NCI-H82 treated with DMSO at 0.1 percent for 48 hours (cell line): ENCODE measurements at regions not wholly inside any gene's neighbourhood (a gene's known extent, or its start where the extent isn't known, plus 50 kb on each side); places are given as distances from the start of the nearest gene placed in this dataset.
"Not testable (repeated sequence)": the region's sequence is repeated elsewhere in the genome, so short reads cannot be mapped to it uniquely, and the experiment has no call there.

Source experiments
- DNase-seq: peaks from one replicate; lab custom pipeline; 2025; ENCODE audit not compliant: unreplicated experiment; lab: John Stamatoyannopoulos, UW

DNA sequence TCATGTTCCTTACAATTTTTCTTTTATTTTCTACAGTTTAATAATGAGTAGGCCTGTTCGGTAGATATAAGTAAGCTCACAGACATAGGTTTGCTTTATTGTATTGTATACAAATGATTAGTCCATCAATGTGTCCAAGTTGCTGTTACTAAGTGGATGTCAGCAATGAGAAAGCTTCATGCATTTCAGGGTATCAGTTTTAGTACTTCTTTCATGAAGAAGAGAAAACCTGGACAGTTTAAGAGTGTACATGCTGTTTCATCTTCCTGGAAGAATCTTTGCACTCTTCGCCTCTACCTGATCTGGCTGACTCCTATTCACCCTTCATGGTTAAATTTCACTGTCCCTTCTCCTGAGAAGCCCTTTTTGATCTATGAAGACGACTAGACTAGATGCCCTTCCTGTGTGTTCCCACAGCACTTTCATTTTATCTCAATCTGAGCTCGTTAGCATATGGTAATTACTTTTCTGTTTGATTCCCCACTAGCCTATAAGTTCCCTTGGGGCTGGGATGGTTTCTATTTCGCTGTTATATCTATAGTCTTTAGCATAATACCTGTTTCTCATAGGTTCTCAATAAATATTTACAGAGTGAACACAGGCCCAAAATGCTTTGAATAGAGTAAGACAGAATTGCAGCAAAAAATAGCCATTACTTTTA is 70.7 kb downstream of the CETN3 start:
- no peak for DNase-seq

DNA sequence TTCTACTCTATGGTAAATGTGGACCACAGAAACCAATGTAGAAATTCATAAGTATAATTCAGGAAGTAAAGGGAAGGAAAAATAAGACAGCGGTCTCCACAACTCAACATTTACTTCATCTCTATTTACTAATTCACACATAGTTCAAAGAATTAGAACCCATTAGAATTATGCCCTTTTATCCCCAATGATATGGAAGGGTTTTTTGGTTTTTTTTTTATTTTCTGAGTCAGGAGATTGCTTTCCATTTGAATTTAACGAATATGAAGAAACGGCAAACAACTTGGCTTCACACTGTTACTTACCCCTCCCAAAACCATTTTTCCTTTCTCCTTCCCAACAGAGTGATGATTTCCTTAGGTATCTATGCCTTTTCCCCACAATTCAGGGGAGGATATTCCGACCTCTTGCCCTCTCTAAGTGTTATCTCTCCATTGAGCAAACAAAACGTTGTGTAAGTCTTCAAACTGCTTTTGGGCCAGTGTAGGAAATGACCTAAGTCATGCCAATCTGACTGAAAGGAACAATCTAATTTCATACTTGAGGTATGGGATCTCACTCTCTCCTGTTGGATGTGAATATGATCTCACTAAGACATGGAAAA is 72.0 kb downstream of the CETN3 start:
- no peak for DNase-seq

DNA sequence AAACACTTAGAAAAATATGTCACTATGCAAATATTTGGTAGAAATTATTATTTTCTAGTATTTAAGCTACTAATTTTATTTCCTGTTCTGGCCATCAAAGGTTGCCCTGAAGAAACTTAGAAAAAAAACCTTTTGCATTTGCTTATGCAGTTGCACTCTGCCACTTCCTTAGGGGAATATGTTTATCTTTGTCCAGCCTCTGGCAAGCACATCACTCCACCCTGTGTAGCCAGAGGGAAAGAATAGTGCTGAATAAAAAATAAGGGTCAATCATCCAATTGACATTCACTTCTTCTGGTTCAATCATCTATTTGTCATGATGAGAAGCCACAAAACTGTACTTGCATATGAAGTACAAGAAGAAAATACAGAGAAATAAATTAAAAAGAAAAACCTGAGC is 72.8 kb downstream of the CETN3 start:
- DNase-seq = no peak

DNA sequence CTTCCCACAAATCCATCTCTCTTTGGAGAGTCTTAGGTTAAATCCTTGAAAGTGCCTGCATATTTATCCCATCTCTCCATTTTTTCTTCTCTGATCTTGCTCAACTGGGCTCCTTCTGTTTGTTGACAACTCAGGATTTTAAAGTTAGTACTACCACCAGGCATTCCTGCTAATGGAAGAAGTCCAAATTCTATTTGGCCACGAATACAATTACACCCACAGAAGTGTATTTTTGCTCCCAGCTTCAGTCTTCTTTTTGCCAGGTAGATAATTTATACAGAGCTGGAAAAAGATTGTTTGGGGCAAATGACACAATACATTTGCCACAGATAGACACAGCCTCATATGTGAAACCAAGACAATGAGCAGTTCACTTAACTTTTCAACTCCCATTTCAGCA is 74.8 kb downstream of the CETN3 start:
- no peak for DNase-seq

DNA sequence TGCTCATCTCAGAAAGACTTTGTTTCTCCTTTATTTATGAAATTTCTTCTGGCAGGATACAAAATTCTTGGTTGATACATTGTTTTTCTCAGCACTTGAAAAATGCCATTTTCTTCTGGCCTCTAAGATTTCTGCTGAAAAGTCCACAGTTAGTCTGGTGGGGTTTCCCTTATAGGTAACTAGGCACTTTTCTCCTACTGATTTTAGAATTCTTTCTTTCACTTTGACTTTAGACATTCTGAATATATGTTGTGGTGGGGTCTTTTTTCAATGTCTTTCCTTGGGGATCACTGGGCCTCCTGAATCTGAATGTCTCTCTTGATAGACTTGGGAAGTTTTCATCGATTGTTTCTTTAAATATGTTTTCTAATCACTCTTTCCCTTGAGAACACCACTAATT is 79.6 kb downstream of the CETN3 start:
- DNase-seq = no peak

DNA sequence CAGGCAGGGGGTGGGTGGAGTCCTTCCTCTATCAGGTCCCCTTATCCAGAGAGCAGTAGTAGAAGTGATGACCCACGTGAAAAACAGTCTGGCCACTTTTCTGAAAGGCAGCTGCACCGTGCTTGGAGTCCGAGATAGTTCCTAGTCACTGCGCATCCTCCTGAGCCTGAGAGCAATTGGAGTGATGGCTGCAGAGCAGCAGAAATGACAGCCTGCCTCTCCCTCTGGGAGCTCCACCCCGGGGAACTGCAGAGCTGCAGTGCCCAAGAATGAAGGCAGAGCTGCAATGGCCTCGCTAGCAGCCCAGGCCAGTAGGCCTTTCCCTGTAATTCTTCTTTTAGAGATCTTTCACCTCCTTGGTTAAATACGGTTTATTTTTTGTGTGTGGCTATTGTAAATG is 82.6 kb downstream of the CETN3 start:
- DNase-seq = no peak

DNA sequence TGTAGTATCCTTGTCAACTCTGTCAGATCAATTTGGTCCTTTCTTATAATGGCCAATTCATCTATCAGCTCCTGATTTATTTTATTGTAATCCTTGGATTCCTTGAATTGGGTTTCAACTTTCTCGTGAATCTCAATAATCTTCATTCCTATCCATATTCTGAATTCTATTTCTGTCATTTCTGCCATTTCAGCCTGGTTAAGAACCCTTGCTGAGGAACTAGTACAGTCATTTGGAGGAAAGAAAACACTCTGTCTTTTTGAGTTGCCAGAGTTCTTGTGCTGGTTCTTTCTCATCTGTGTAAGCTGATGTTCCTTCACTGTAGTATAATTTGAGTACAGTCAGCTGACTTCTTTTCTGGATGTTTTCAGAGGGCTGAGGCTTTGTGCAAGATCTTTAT is 84.5 kb downstream of the CETN3 start:
- DNase-seq = no peak

DNA sequence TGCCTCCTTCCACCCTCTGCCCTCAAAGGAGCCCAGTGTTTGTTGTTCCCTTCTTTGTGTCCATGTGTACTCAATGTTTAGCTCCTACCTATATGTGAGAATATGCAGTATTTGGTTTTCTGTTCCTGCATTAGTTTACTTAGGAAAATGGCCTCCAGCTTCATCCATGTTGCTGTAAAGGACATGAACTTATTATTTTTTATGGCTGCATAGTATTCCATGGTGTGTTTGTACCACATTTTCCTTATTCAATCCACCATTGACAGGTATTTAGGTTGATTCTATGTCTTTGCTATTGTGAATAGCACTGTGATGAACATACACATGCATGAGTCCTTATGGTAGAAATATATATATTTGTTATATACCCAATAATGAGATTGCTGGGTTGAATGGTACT is 89.2 kb downstream of the CETN3 start:
- not testable (repeated sequence) for DNase-seq

DNA sequence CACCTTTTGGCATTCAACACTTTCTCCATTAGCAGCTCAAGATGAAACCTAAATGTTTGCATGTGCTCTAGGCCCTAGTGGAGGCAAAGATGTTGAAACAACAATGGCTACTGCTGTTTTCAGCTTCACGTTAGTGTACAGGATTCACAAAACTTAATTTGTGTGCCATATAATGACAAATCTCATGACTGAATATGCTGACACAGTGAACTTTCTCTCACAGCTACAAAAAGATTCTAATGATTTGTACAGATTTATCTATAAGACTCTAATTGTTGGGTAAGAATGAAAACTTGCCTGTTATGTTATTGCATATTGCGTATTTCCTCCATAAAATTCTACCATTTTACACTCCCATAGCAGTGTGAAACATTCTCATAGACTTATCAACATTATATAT is 97.5 kb downstream of the CETN3 start:
- DNase-seq = no peak

DNA sequence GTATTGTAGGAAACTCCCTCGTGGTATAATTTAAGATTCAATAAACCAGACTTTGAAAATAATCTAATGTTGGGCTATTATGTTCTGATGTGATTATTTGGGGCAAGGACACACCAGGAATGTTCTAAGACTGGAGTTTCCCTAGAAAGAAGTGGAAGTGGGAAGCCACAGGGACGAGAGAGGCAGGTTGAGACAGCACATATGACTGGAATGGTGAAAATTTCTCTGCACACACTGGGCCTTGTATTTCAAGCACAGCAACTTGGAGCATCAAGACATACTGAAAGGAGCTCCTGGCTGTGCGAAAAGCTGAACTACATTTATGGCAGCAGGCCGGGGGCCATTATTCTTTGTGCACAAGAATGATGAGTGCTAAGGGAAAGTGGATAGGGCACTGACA is 98.2 kb downstream of the CETN3 start:
- no peak for DNase-seq

DNA sequence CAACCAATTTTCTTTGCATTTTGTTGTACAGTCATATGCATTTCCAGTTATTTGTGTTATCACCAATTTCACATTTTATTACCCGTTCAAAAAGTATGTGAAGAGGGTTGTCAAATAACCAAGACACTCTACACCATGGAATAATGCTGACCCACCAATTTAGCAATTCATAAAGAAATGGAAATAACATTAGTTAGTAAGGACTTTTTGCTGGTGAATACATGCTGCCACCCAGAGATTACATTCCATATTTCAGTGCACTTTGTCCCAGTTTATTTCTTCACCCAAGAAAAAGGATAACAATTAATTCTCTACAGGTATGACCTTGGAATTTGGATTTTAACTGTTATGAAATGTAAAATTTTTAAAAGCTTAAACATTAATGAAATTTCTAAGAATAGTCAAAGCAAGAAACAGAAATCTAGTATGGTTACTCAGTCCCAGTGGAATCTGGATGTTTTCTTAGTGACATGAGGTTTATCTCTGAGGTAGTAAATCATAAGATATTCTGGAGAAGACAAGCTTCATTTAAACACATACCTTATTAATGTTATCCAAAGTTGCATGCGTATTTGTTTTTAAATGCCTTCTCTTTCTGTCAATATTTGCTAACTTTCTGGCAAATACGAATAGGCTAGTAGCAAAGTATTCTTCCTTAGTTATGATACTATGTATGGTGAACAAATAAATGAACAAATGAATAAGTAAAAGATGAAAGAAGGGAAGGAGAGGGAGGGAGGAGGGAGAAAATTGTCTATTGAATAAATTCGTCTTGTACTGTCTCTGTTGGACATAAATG is 100.6 kb downstream of the CETN3 start:
- DNase-seq = no peak

DNA sequence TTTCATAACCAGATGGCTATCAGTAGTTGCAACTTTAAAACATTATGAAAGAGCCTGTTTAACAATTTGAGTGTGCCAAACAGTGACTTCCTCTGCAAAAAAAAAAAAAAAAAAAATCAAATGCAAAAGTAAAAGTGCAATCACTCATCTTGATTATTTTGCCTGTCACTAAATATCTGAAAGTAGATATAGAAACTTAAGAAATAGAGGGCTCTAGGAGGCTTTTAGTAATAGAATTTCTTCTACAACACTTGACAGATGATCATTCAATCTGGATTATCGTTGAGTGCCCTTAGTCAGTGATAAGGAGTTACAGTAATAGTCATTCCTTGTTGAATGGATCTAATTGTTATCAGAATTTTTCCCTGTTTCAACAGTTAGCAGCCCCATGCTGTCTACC is 101.8 kb downstream of the CETN3 start:
- no peak for DNase-seq

DNA sequence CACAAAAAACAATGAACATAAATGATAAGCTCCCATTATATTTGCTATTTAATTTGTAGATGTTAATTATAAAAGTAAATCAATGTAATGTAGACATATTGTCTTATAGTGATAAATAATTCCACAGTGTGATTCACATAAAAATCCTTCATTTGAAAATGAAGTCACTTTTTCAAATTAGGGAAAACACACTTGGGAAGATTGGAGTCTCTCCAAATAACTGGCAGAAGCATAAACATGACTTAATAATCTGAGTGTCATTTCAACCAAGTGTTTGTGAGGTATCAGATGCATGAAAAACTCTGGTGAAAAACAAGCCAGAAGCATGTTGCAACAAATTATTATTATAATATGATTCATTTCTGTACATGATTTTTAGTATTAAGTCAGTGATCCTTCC is 102.2 kb downstream of the CETN3 start:
- DNase-seq = no peak

DNA sequence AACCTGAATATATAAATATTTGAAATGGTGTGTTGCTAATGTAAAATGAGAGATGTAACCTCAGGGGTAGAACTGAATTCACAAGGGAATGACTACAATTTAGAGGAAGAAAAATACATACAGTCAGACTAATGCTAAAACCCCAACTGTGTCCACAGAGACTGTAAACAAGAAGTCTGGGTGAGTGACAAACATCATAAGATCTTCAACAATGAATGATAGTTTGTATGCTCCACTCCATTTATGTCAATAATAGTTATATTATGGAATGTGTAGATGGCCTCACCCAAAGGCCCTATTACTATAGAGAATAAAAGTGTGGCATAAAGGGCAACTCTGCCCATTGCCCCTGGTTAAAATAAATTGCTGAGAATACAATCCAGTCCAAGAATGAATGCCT is 102.9 kb downstream of the CETN3 start:
- DNase-seq = no peak

DNA sequence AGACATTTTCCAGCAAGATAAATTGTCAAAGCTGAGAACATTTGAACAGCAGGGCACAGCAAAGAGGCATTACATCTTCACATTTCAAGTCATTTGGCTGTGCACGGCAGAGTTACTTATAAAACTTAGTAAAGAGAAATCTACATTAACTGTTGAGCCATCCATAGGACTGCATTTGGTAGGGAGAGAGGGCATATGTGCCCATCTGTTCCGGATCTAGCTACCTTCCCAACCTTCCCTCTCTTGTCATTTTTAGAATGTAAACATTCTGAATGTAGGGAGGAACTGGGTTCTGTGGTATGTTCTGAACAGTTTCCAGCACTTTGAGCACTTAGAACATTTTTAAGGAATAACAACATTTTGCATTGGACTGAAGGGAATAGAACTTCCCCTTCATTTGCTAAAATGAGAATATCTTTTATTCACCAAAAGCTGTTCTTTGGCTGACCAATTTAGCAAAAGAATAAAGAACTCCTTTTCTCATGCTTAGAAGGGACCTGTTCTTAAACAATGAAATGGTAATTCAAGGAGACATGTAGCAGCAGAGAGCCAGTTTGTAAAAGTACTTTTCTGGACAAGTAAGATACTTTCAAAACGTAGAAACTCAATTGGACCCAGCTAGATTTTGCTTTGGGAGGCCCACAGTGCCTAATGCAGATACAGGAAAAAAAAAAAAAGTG is 104.4 kb downstream of the CETN3 start:
- no peak for DNase-seq

DNA sequence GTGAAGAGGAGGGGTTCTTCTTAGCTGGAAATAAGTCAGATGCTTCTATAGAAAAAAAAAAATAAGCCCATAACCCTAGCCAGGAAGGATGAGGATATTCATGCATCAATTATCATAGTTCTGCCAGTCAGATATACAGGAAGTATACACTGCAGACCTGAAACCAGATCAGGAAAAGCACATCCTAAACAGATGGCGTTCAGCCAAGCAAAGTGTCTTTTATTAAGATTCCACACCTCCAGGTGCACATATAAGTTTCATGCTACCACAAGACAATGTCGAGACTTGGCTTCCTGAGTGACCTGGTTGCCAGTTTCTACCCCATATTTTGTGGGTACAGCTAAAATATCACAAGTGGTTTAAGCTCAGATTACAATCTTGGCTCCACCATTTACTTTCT is 108.3 kb downstream of the CETN3 start:
- no peak for DNase-seq

DNA sequence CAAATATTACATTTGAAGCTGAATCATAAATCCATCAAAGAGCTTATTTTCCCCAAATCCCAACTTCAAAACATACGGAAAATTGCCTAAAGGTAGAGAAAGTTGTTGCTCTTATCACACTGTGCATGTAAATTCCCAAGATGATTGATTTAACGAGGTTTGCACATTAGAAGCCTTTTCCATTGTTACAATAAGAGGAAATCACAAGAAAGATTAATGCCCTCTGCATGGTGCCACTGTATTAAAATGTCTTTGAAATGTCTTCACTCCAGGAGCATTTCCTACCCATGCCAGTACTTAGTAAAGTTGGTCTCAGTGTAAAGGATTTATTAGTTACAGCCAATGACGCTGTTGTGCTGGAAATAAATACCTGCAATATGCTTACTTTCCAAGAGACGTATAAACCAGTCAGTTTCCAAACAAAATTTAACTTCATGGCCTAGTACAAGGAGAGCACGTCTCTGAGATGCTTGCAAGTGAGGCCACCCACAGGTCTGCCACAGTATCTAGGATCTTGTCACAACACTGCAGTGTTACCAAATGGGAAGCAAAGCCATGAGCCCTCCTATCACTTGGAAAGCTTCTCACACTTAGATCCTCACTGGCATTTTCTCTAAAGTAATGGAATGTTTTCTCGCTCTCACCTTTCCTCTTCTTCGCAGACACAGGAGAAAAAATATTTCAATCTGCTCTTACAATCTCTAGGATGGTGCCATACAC is 112.4 kb downstream of the CETN3 start:
- DNase-seq = no peak

DNA sequence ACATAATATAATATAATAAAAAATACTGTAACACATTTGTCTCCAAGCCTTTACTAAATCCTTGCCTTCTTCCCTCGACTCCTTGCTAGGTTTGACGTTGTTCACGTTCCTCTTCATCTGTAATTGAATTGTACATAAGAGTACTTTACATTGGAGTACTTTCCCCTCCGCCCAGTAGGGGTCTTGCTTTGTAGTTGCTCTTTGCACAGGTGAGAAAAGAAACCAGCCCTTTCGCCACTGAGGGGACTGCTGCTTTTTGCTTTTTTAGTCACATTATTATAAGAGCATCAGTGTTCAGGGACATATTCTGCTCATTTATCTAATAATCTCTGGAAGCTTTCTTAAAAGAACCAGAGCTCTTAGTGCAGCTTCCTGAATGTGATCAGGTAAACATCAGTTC is 115.0 kb downstream of the CETN3 start:
- DNase-seq = no peak

DNA sequence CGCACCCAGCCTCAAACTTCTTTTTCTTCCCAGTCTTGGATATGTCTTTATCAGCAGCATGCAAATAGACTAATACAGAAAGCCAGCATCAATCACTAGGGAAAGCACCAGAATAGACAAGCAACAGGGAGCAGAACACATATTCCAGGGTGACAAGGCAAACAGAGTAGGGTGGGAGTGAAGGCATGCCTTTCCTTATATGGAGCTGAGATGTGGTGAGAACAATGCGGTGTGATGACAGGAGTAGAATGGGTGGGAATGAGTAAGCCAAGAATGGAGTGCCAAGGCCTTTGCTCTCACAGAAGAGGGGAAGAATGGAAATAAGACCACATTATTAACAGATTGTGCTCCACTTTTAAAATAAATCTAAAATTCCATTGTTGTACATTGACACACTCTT is 115.6 kb downstream of the CETN3 start:
- no peak for DNase-seq

DNA sequence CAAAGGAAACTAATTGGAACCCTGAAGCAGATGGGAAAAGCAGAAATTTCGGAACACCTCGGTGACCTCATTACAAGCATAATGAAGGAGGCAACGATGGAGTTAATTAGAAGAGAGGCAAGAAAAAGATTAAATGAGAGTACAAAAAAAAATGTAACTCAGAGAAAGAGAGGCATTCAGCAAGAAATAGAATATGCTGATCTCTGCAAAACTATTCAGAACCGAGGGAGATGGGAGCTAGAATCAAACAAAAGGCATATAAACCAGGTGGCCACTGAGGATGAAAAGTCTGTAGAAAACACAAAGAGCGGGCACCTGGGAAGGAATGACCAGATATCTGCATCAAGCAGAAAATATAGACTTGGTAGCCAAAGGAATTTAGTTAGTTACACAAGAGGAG is 118.9 kb downstream of the CETN3 start:
- no peak for DNase-seq

DNA sequence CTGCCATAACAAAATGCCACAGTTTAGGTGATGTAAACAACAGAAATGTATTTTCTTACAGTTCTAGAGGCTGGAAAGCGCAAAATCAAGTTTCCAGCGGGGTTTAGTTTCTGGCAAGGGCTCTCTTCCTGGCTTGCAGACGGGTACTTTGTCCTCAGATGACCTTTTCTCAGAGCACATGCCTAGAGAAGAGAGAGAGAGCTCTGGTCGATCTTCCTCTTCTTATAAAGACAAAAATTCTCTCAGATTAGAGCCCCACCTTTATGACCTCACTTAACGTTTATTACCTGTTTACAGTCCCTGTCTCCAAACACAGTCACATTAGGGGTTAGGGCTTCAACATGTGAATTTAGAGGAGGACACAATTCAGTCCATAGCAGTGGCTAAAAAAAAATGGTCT is 119.7 kb downstream of the CETN3 start:
- DNase-seq = no peak
